ENCODE measurements at regions not wholly inside any gene's neighbourhood (a gene's known extent, or its start where the extent isn't known, plus 50 kb on each side); places are given as distances from the start of the nearest gene placed in this dataset.

GRCh38 chr4:128542047-128542446, 254.4 kb upstream of the PGRMC2 start:
- no peaks in the 10 kb centered on the region for H3K79me2 ChIP-seq (ENCODE audit: insufficient read depth, low read length)
- TF ChIP-seq CTCF (conservative IDR thresholded peaks at IDR 0.05; ENCODE audit: low read length), result no peak
- no peak for TF ChIP-seq EZH2phosphoT487 (IDR thresholded peaks at IDR 0.05; ENCODE audit: borderline replicate concordance)
- H3K4me2 ChIP-seq (ENCODE audit: low read depth, low read length, poor library complexity, severe bottlenecking), result no peak overlapping the region
- H3K9ac ChIP-seq (ENCODE audit: low read depth, low read length, poor library complexity, severe bottlenecking), result no peak overlapping the region
- no peaks in the 10 kb centered on the region for H3K27me3 ChIP-seq (ENCODE audit: insufficient read depth, low read length, poor library complexity, severe bottlenecking)
- no peaks in the 10 kb centered on the region for H3F3A ChIP-seq (ENCODE audit: low read depth)
- no peaks in the 10 kb centered on the region for H4K20me1 ChIP-seq (ENCODE audit: insufficient read depth, low read length, poor library complexity, severe bottlenecking)
- no peak overlapping the region for H3K4me3 ChIP-seq (ENCODE audit: low read length, poor library complexity, severe bottlenecking)
- H3K9me2 ChIP-seq (replicated peaks; ENCODE audit: low read depth, low read length), result no peaks in the 10 kb centered on the region
- H2AFZ ChIP-seq (ENCODE audit: low read length), result no peak overlapping the region
- H3K4me1 ChIP-seq (ENCODE audit: insufficient read depth, low read length, poor library complexity, severe bottlenecking), result no peaks in the 10 kb centered on the region
- H3K9me3 ChIP-seq (ENCODE audit: insufficient read depth, low read depth, low read length), result no peaks in the 10 kb centered on the region
- H3K36me3 ChIP-seq (ENCODE audit: insufficient read depth, low read length), result no peaks in the 10 kb centered on the region

- Histone ChIP-seq H2AFZ (ENCODE audit: low read length) (no peak overlapping the region), H3K9me3 (ENCODE audit: insufficient read depth, low read depth, low read length) (no peaks in the 10 kb centered on the region), H3K9ac (ENCODE audit: low read depth, low read length, poor library complexity, severe bottlenecking) (no peak overlapping the region), H3K27me3 (ENCODE audit: insufficient read depth, low read length, poor library complexity, severe bottlenecking) (no peaks in the 10 kb centered on the region), H3F3A (ENCODE audit: low read depth) (no peaks in the 10 kb centered on the region), H3K4me2 (ENCODE audit: low read depth, low read length, poor library complexity, severe bottlenecking) (no peak overlapping the region), H4K20me1 (ENCODE audit: insufficient read depth, low read length, poor library complexity, severe bottlenecking) (no peaks in the 10 kb centered on the region), H3K9me2 (replicated peaks; ENCODE audit: low read depth, low read length) (no peaks in the 10 kb centered on the region), H3K4me1 (ENCODE audit: insufficient read depth, low read length, poor library complexity, severe bottlenecking) (no peaks in the 10 kb centered on the region), H3K79me2 (ENCODE audit: insufficient read depth, low read length) (no peaks in the 10 kb centered on the region), H3K36me3 (ENCODE audit: insufficient read depth, low read length) (no peaks in the 10 kb centered on the region), H3K4me3 (ENCODE audit: low read length, poor library complexity, severe bottlenecking) (no peak overlapping the region)
- TF ChIP-seq CTCF (conservative IDR thresholded peaks at IDR 0.05; ENCODE audit: low read length) (no peak), EZH2phosphoT487 (IDR thresholded peaks at IDR 0.05; ENCODE audit: borderline replicate concordance) (no peak)
Observed at GRCh38 chr4:128540122-128540521, 252.5 kb upstream of the PGRMC2 start.

GRCh38 chr4:128538111-128538882, 250.7 kb upstream of the PGRMC2 start:
- Histone ChIP-seq H3F3A (ENCODE audit: low read depth) (no peaks in the 10 kb centered on the region), H4K20me1 (ENCODE audit: insufficient read depth, low read length, poor library complexity, severe bottlenecking) (no peaks in the 10 kb centered on the region), H3K36me3 (ENCODE audit: insufficient read depth, low read length) (no peaks in the 10 kb centered on the region), H3K79me2 (ENCODE audit: insufficient read depth, low read length) (no peaks in the 10 kb centered on the region), H3K27me3 (ENCODE audit: insufficient read depth, low read length, poor library complexity, severe bottlenecking) (no peaks in the 10 kb centered on the region), H3K9me2 (replicated peaks; ENCODE audit: low read depth, low read length) (no peaks in the 10 kb centered on the region), H3K4me1 (ENCODE audit: insufficient read depth, low read length, poor library complexity, severe bottlenecking) (no peaks in the 10 kb centered on the region), H3K9ac (ENCODE audit: low read depth, low read length, poor library complexity, severe bottlenecking) (no peak overlapping the region), H3K4me3 (ENCODE audit: low read length, poor library complexity, severe bottlenecking) (no peak overlapping the region), H3K9me3 (ENCODE audit: insufficient read depth, low read depth, low read length) (no peaks in the 10 kb centered on the region), H3K4me2 (ENCODE audit: low read depth, low read length, poor library complexity, severe bottlenecking) (no peak overlapping the region), H2AFZ (ENCODE audit: low read length) (no peak overlapping the region)
- TF ChIP-seq CTCF (conservative IDR thresholded peaks at IDR 0.05; ENCODE audit: low read length) (no peak), EZH2phosphoT487 (IDR thresholded peaks at IDR 0.05; ENCODE audit: borderline replicate concordance) (no peak)
